BLaER1 (cell line): ENCODE measurements at regions not wholly inside any gene's neighbourhood (a gene's known extent, or its start where the extent isn't known, plus 50 kb on each side); places are given as distances from the start of the nearest gene placed in this dataset.
A peak's percentile ranks its signal among the peaks of the same experiment; 100 is the strongest.

ENCODE experiments used
- H3K27ac ChIP-seq: shearing (Covaris generic); formaldehyde crosslinking; 2 replicates; pipeline ENCODE4 v1.8.1; 2022
- H3K27me3 ChIP-seq: shearing (Covaris generic); formaldehyde crosslinking; 2 replicates; pipeline ENCODE4 v1.8.1; 2022
- H3K36me3 ChIP-seq: shearing (Covaris generic); formaldehyde crosslinking; 2 replicates; pipeline ENCODE4 v1.8.1; 2022
- H3K4me1 ChIP-seq: shearing (Covaris generic); formaldehyde crosslinking; 2 replicates; pipeline ENCODE4 v1.8.1; 2022
- H3K4me2 ChIP-seq: shearing (Covaris generic); formaldehyde crosslinking; 2 replicates; pipeline ENCODE4 v1.8.1; 2022
- H3K4me3 ChIP-seq: shearing (Covaris generic); formaldehyde crosslinking; 2 replicates; pipeline ENCODE4 v1.8.1; 2022
- H3K9ac ChIP-seq: shearing (Covaris generic); formaldehyde crosslinking; 2 replicates; pipeline ENCODE4 v1.8.1; 2022
- H3K9me3 ChIP-seq: shearing (Covaris generic); formaldehyde crosslinking; 2 replicates; pipeline ENCODE4 v1.8.1; 2022
- H4K20me1 ChIP-seq: shearing (Covaris generic); formaldehyde crosslinking; 2 replicates; pipeline ENCODE4 v1.8.1; 2022
- Cebpa-rat ChIP-seq: shearing (Covaris generic); IDR thresholded peaks from 2 replicates; pipeline ENCODE4 v1.8.1; 2022

- Histone ChIP-seq H3K9me3 (no peaks in the 10 kb centered on the region), H3K36me3 (no peaks in the 10 kb centered on the region), H3K4me2 (no peak overlapping the region), H3K9ac (no peak overlapping the region), H3K27ac (no peak overlapping the region), H4K20me1 (no peaks in the 10 kb centered on the region), H3K4me3 (no peak overlapping the region), H3K4me1 (no peaks in the 10 kb centered on the region), H3K27me3 (no peaks in the 10 kb centered on the region)
- no peak for TF ChIP-seq Cebpa-rat
Measured at GRCh38 chr15:81763304-81763703, 282.5 kb downstream of the MEX3B start.

- Histone ChIP-seq H3K27me3 (no peaks in the 10 kb centered on the region), H3K36me3 (no peaks in the 10 kb centered on the region), H3K4me2 (no peak overlapping the region), H3K9me3 (no peaks in the 10 kb centered on the region), H3K27ac (no peak overlapping the region), H3K4me1 (no peaks in the 10 kb centered on the region), H3K9ac (no peak overlapping the region), H4K20me1 (no peaks in the 10 kb centered on the region), H3K4me3 (no peak overlapping the region)
- no peak for TF ChIP-seq Cebpa-rat
Measured at GRCh38 chr15:81760686-81761085, 285.1 kb downstream of the MEX3B start.

GRCh38 chr15:81758818-81759284 is 287.0 kb downstream of the MEX3B start:
- TF ChIP-seq Cebpa-rat: no peak
- Histone ChIP-seq H3K4me2 (no peak overlapping the region), H4K20me1 (no peaks in the 10 kb centered on the region)

GRCh38 chr15:81755626-81756025 is 290.2 kb downstream of the MEX3B start:
- no peak overlapping the region for H3K9ac ChIP-seq
- H3K4me2 ChIP-seq: no peak overlapping the region
- no peaks in the 10 kb centered on the region for H4K20me1 ChIP-seq
- no peak for TF ChIP-seq Cebpa-rat
- peaks cover 25% of the 10 kb centered on the region for H3K4me1 ChIP-seq
- no peak overlapping the region for H3K27ac ChIP-seq
- no peaks in the 10 kb centered on the region for H3K27me3 ChIP-seq
- no peaks in the 10 kb centered on the region for H3K36me3 ChIP-seq
- H3K9me3 ChIP-seq: no peaks in the 10 kb centered on the region
- no peak overlapping the region for H3K4me3 ChIP-seq

More at GRCh38 chr15:81758818-81759284, 287.0 kb downstream of the MEX3B start:
- Histone ChIP-seq H3K27me3 (no peaks in the 10 kb centered on the region), H3K4me3 (no peak overlapping the region), H3K9ac (no peak overlapping the region), H3K9me3 (no peaks in the 10 kb centered on the region), H3K4me1 (peaks cover 4% of the 10 kb centered on the region; the same call in 1 of the 2 replicates), H3K27ac (no peak overlapping the region), H3K36me3 (no peaks in the 10 kb centered on the region)

- no peaks in the 10 kb centered on the region for H3K27me3 ChIP-seq
Measured at GRCh38 chr15:81754078-81754477, 291.7 kb downstream of the MEX3B start.

GRCh38 chr15:81752974-81753373 is 292.8 kb downstream of the MEX3B start:
- Histone ChIP-seq H3K9me3 (no peaks in the 10 kb centered on the region), H3K4me3 (no peak overlapping the region), H3K4me1 (peaks cover 30% of the 10 kb centered on the region), H3K27ac (no peak overlapping the region), H3K4me2 (peak overlapping the region; percentile 44), H3K36me3 (no peaks in the 10 kb centered on the region), H4K20me1 (no peaks in the 10 kb centered on the region), H3K27me3 (no peaks in the 10 kb centered on the region), H3K9ac (no peak overlapping the region)
- no peak for TF ChIP-seq Cebpa-rat

More at GRCh38 chr15:81754078-81754477, 291.7 kb downstream of the MEX3B start:
- no peak for TF ChIP-seq Cebpa-rat
- Histone ChIP-seq H3K9ac (no peak overlapping the region), H3K27ac (no peak overlapping the region), H3K4me1 (peaks cover 30% of the 10 kb centered on the region), H3K4me2 (peak overlapping the region; percentile 44), H3K4me3 (no peak overlapping the region), H4K20me1 (no peaks in the 10 kb centered on the region), H3K36me3 (no peaks in the 10 kb centered on the region), H3K9me3 (no peaks in the 10 kb centered on the region)

- no peak for TF ChIP-seq Cebpa-rat
- Histone ChIP-seq H4K20me1 (no peaks in the 10 kb centered on the region), H3K4me1 (peaks cover 33% of the 10 kb centered on the region), H3K4me3 (no peak overlapping the region), H3K9me3 (no peaks in the 10 kb centered on the region), H3K4me2 (peak overlapping the region; percentile 44), H3K27ac (no peak overlapping the region), H3K36me3 (no peaks in the 10 kb centered on the region), H3K9ac (no peak overlapping the region), H3K27me3 (no peaks in the 10 kb centered on the region)
Measured at GRCh38 chr15:81752546-81752942, 293.3 kb downstream of the MEX3B start.

- Histone ChIP-seq H3K9me3 (no peaks in the 10 kb centered on the region), H3K27ac (no peak overlapping the region), H4K20me1 (no peaks in the 10 kb centered on the region), H3K4me2 (peak overlapping the region; percentile 44), H3K4me3 (no peak overlapping the region), H3K36me3 (no peaks in the 10 kb centered on the region), H3K4me1 (peaks cover 35% of the 10 kb centered on the region), H3K27me3 (no peaks in the 10 kb centered on the region), H3K9ac (no peak overlapping the region)
- TF ChIP-seq Cebpa-rat: no peak
Measured at GRCh38 chr15:81751816-81752545, 293.8 kb downstream of the MEX3B start.

- no peak for TF ChIP-seq Cebpa-rat
- Histone ChIP-seq H3K4me1 (peaks cover 35% of the 10 kb centered on the region), H3K9me3 (no peaks in the 10 kb centered on the region), H3K27me3 (no peaks in the 10 kb centered on the region), H3K27ac (no peak overlapping the region), H4K20me1 (no peaks in the 10 kb centered on the region), H3K36me3 (no peaks in the 10 kb centered on the region), H3K4me2 (no peak overlapping the region), H3K4me3 (no peak overlapping the region), H3K9ac (no peak overlapping the region)
Measured at GRCh38 chr15:81751256-81751655, 294.6 kb downstream of the MEX3B start.

GRCh38 chr15:81749716-81750375 is 296.0 kb downstream of the MEX3B start:
- no peak overlapping the region for H3K9ac ChIP-seq
- no peaks in the 10 kb centered on the region for H3K9me3 ChIP-seq
- peaks cover 35% of the 10 kb centered on the region for H3K4me1 ChIP-seq
- no peak overlapping the region for H3K27ac ChIP-seq
- H3K36me3 ChIP-seq: no peaks in the 10 kb centered on the region
- no peak overlapping the region for H3K4me3 ChIP-seq
- H3K4me2 ChIP-seq: 0 out of 2 replicates have a peak overlapping the region, but pooled peaks have one; percentile 1
- no peaks in the 10 kb centered on the region for H3K27me3 ChIP-seq
- H4K20me1 ChIP-seq: no peaks in the 10 kb centered on the region
- no peak for TF ChIP-seq Cebpa-rat
